ENCODE measurements at regions not wholly inside any gene's neighbourhood (a gene's known extent, or its start where the extent isn't known, plus 50 kb on each side); places are given as distances from the start of the nearest gene placed in this dataset.

DNA sequence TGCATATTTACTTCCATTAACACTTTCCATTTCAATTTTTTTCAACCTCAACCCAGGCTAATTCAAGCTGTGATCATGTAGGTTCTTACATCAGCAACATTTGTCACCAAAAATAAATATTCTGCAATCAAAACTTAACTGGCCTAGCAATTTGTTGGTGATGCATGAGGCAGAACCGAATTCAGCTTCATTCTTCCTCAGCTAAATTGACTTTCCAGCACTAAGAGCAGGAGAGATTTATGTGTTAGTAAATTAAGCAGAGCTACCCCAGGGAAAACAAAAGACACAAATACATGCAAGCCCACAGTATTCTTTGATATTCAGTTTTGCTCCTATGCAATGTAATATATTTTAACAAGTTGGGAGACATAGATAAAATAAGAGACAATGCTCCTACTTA lies 208.7 kb upstream of the NDST3 start:
- TF ChIP-seq, protein P1, sequence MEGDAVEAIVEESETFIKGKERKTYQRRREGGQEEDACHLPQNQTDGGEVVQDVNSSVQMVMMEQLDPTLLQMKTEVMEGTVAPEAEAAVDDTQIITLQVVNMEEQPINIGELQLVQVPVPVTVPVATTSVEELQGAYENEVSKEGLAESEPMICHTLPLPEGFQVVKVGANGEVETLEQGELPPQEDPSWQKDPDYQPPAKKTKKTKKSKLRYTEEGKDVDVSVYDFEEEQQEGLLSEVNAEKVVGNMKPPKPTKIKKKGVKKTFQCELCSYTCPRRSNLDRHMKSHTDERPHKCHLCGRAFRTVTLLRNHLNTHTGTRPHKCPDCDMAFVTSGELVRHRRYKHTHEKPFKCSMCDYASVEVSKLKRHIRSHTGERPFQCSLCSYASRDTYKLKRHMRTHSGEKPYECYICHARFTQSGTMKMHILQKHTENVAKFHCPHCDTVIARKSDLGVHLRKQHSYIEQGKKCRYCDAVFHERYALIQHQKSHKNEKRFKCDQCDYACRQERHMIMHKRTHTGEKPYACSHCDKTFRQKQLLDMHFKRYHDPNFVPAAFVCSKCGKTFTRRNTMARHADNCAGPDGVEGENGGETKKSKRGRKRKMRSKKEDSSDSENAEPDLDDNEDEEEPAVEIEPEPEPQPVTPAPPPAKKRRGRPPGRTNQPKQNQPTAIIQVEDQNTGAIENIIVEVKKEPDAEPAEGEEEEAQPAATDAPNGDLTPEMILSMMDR (IDR thresholded peaks at IDR 0.05), result no peak
- no peak overlapping the region for H3K27ac ChIP-seq
- no peak for DNase-seq
- no peaks in the 10 kb centered on the region for H3K9me3 ChIP-seq
- WGBS, 3 donors, result 7 to 17% (median 14%) methylated on average over 1 of the region's 1 CpG
- H3K4me1 ChIP-seq, result no peaks in the 10 kb centered on the region
- H3K27me3 ChIP-seq (ENCODE audit: insufficient read depth in 3 of 3, low read length in 2 of 3), result no peaks in the 10 kb centered on the region
- H3K36me3 ChIP-seq (ENCODE audit: insufficient read depth in 1 of 2, low read depth in 1 of 2), result no peaks in the 10 kb centered on the region
- no peak for ATAC-seq
- intact Hi-C loops (cut with DNase I), result no loop called here
- H3K4me3 ChIP-seq, result no peak overlapping the region

DNA sequence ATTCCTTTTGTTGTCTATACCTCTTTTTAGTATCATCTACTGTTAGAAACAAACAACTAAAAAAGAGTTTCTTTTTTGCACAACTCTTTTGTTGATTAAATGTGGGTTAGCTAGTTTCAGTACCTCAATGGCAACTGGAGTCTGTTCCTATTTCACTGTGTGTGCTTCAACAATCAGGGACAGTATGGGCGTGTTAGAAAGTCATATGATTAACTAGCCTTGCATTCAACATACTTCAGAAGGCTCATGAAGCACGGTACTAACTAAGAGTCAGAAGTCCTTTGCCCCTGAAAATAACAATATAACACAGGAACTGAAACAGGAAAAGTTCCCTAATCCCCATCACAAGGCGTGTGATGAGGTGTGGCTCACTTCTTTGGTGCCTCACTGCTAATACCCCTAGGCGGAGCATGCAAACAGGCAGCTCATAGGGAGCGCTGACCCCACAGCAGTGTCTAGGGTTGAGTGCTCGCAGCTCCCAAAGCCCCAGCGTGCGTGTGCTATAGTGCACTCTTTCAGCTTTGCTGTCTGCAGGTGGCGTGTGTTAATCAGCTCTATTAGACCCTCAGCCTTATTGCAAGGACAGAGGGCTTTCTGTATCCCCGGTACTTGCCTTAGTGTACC lies 203.1 kb upstream of the NDST3 start:
- ATAC-seq (no peak), DNase-seq (no peak)
- Histone ChIP-seq H3K36me3 (ENCODE audit: insufficient read depth in 1 of 2, low read depth in 1 of 2) (no peaks in the 10 kb centered on the region), H3K27ac (no peak overlapping the region), H3K9me3 (no peaks in the 10 kb centered on the region), H3K27me3 (ENCODE audit: insufficient read depth in 3 of 3, low read length in 2 of 3) (no peaks in the 10 kb centered on the region), H3K4me3 (no peak overlapping the region), H3K4me1 (no peaks in the 10 kb centered on the region)
- 76 to 77% (median 76%) methylated on average over 10 of the region's 10 CpGs for WGBS, 3 donors
- TF ChIP-seq, protein P1 (IDR thresholded peaks at IDR 0.05), result no peak
- intact Hi-C loops (cut with DNase I), result loop anchor here in 1 of 2 donors (5.0 kb wide), 1 partner anchor 371 kb away; no protein-coding TSS in a partner anchor

- 91 to 96% (median 93%) methylated on average over 10 of the region's 10 CpGs for whole genome bisulfite sequencing, 3 donors
- intact Hi-C loops (cut with DNase I), result no loop called here
These were observed 198.7 kb upstream of the NDST3 start for GRCh38 chr4:117835566-117835965.

DNA sequence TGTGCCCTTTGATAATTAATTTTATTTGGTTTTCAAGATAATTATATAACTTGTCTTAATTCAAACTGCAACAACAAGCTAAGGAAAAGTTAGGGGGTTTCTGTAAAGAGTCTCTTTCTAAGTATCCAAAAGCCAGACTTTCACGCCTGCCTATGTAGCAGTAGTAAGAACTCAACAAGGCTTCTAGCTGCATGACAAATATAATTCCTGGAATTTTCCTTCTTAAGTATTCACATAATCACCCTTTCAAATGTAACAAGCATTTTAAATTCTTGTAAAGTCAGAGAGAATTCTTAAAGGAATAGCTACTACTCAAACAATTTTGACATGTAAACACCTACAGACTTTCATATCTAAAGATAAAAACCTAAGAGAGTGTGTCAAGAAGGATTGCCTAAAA lies 189.7 kb upstream of the NDST3 start:
- no peak overlapping the region for H3K4me3 ChIP-seq
- intact Hi-C loops (cut with DNase I), result no loop called here
- H3K9me3 ChIP-seq, result no peaks in the 10 kb centered on the region
- DNase-seq, result no peak
- H3K4me1 ChIP-seq, result no peaks in the 10 kb centered on the region
- no peaks in the 10 kb centered on the region for H3K36me3 ChIP-seq (ENCODE audit: insufficient read depth in 1 of 2, low read depth in 1 of 2)
- ATAC-seq, result no peak
- 40 to 53% (median 44%) methylated on average over 1 of the region's 1 CpG for WGBS, 3 donors
- no peaks in the 10 kb centered on the region for H3K27me3 ChIP-seq (ENCODE audit: insufficient read depth in 3 of 3, low read length in 2 of 3)
- no peak overlapping the region for H3K27ac ChIP-seq
- TF ChIP-seq, protein P1 (IDR thresholded peaks at IDR 0.05), result no peak

More at GRCh38 chr4:117835566-117835965, 198.7 kb upstream of the NDST3 start:
- H3K9me3 ChIP-seq, result no peaks in the 10 kb centered on the region
- TF ChIP-seq, protein P1 (IDR thresholded peaks at IDR 0.05), result no peak
- no peak overlapping the region for H3K27ac ChIP-seq
- ATAC-seq, result no peak
- no peak for DNase-seq
- H3K4me3 ChIP-seq, result no peak overlapping the region
- no peaks in the 10 kb centered on the region for H3K27me3 ChIP-seq (ENCODE audit: insufficient read depth in 3 of 3, low read length in 2 of 3)
- no peaks in the 10 kb centered on the region for H3K4me1 ChIP-seq
- no peaks in the 10 kb centered on the region for H3K36me3 ChIP-seq (ENCODE audit: insufficient read depth in 1 of 2, low read depth in 1 of 2)

GRCh38 chr4:117845270-117845669 lies 189.0 kb upstream of the NDST3 start:
- H3K4me1 ChIP-seq, result no peaks in the 10 kb centered on the region
- DNase-seq (no peak), ATAC-seq (no peak)
- 80 to 90% (median 89%) methylated on average over 1 of the region's 1 CpG for WGBS, 3 donors
- no peak overlapping the region for H3K4me3 ChIP-seq
- no peaks in the 10 kb centered on the region for H3K27me3 ChIP-seq (ENCODE audit: insufficient read depth in 3 of 3, low read length in 2 of 3)
- H3K27ac ChIP-seq, result no peak overlapping the region
- TF ChIP-seq, protein P1 (IDR thresholded peaks at IDR 0.05), result no peak
- H3K9me3 ChIP-seq, result no peaks in the 10 kb centered on the region
- no peaks in the 10 kb centered on the region for H3K36me3 ChIP-seq (ENCODE audit: insufficient read depth in 1 of 2, low read depth in 1 of 2)
- intact Hi-C loops (cut with DNase I), result no loop called here
